Left lung (tissue), 4 donors: ENCODE measurements at regions not wholly inside any gene's neighbourhood (a gene's known extent, or its start where the extent isn't known, plus 50 kb on each side); places are given as distances from the start of the nearest gene placed in this dataset.

Experiments used
- ATAC-seq: fragments of 200-7000 bp; cut with Tn5 transposase; one replicate; pipeline ENCODE4 v1.9.1; 2020; ENCODE audit warnings: moderate library complexity
- DNase-seq, 4 donors: peaks; one replicate each; pipeline ENCODE4 v3.0.0-alpha.2; 2013 to 2020
- H3K27ac ChIP-seq, 2 donors: fragments of 200-600 bp; sonication (generic) in 1 of 2; one replicate each; pipeline versions ENCODE4 v1.5.0 to v1.8.0; 2020 to 2021
- H3K27me3 ChIP-seq, 2 donors: fragments of 200-600 bp; sonication (generic) in 1 of 2; one replicate each; pipeline versions ENCODE4 v1.5.0 to v1.8.0; 2020 to 2021
- H3K36me3 ChIP-seq, 2 donors: fragments of 200-600 bp; sonication (generic) in 1 of 2; one replicate each; pipeline versions ENCODE4 v1.5.0 to v1.8.0; 2020 to 2021
- H3K4me1 ChIP-seq, 2 donors: fragments of 200-600 bp; one replicate each; pipeline ENCODE4 v1.8.0; 2021
- H3K4me3 ChIP-seq, 2 donors: fragments of 200-600 bp; sonication (generic) in 1 of 2; one replicate each; pipeline versions ENCODE4 v1.5.0 to v1.8.0; 2020 to 2021; ENCODE audit warnings: mild to moderate bottlenecking in 1 of 2
- H3K9me3 ChIP-seq, 2 donors: fragments of 200-600 bp; sonication (generic) in 1 of 2; one replicate each; pipeline versions ENCODE4 v1.5.0 to v1.8.0; 2020 to 2021
- intact Hi-C, 2 donors: fragments of 100-400 bp; cut with DNase I; formaldehyde crosslinking; loops; one replicate each; pipeline versions ENCODE4 v1.11.2 to v1.14.2; 2022
- TF ChIP-seq, protein P1 (sequence below), 2 donors: fragments of 200-600 bp; sonication (generic) in 1 of 2; IDR thresholded peaks; one replicate each; pipeline versions ENCODE4 v1.5.0 to v1.8.0; 2021; ENCODE audit warnings: antibody characterized with exemption in 2 of 2
- donor health status: DM: no; HTN: yes; CAD: no.
- donor health status: DM: no; HTN: no; CAD: no.

DNA sequence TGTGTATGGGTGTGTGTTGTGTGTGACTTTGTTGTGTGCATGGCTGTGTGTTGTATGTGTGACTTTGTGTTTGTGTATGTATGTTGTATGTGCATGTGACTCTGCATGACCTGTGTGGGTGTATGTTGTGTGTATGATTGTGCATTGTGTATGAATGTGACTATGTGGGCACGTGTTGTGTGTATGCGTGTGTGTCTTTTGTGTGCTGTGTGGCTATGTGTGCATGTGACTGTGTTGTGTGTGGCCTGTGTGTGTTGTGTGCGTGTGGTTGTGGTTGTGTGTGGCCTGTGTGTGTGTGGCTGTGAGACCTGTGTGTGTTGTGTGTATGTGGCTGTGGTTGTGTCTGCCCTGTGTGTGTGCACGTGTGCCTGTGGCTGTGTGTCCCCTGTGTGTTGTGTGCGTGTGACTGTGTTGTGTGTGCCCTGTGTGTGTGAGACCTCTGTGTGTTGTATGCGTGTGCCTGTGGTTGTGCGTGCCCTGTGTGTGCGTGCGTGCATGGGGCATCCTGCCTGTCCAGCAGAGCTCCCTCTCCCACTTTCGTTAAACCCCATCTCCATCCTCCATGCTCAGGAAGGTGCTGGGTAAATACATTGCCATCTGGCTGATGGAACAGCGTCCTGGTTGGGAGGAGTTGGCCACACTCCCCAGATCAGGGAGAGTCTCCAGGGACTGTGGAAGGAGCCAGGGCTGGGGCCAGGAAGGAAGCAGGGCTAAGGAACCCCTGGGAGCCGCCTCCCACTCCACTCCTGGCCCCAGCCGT lies 90.1 kb upstream of the GSE1 start:
- Histone ChIP-seq H3K27ac (peak overlapping the region; percentile 13 to 75), H3K27me3 (no peaks in the 10 kb centered on the region), H3K9me3 (no peaks in the 10 kb centered on the region), H3K36me3 (no peaks in the 10 kb centered on the region), H3K4me1 (peaks cover 24 to 59% of the 10 kb centered on the region in 2 donors), H3K4me3 (no peak overlapping the region)
- intact Hi-C loops = no loop called here
- no peak for DNase-seq
- TF ChIP-seq, protein P1, sequence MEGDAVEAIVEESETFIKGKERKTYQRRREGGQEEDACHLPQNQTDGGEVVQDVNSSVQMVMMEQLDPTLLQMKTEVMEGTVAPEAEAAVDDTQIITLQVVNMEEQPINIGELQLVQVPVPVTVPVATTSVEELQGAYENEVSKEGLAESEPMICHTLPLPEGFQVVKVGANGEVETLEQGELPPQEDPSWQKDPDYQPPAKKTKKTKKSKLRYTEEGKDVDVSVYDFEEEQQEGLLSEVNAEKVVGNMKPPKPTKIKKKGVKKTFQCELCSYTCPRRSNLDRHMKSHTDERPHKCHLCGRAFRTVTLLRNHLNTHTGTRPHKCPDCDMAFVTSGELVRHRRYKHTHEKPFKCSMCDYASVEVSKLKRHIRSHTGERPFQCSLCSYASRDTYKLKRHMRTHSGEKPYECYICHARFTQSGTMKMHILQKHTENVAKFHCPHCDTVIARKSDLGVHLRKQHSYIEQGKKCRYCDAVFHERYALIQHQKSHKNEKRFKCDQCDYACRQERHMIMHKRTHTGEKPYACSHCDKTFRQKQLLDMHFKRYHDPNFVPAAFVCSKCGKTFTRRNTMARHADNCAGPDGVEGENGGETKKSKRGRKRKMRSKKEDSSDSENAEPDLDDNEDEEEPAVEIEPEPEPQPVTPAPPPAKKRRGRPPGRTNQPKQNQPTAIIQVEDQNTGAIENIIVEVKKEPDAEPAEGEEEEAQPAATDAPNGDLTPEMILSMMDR (IDR thresholded peaks at IDR 0.05) = no peak
- peak; percentile 25 for ATAC-seq

DNA sequence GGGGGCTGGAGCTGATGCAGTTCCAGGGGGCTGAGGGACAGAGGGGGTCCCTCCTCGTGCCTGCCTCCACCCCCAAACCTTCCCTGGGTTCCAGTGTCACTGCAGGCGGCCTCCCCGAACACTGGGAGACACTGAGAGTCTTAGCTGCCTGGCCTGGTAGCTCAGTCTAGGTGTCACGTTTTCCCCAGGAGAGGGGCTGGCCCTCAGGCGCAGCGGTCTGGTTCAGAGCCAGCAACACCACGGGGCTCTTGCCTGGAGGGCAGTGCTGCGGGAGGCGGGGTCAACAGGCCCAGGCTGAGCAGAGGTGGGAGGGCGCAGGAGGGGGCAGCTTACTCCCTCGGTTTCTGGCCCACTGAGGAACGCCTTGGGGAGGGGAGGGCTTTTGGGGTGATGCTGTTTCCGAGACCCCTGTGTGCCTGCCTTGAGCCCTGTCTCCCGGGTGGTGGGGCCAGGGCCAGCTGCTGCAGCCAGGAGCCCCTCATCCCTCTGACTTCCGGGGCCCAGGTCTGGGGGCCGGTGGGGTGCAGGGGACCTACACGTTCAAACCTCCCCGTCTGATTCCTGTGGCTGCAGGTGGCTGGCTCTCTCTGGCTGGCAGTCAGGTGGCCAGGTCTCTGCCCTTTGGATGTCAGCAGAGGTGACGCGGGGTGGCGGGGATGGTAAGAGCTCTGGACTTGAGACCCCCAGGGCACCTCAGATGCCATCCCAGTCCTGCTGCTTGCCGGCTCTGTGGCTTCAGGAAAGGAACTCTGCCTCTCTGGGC lies 89.3 kb upstream of the GSE1 start:
- Histone ChIP-seq H3K4me3 (no peak overlapping the region), H3K36me3 (no peaks in the 10 kb centered on the region), H3K27ac (peak overlapping the region; percentile 13 to 75), H3K9me3 (no peaks in the 10 kb centered on the region), H3K4me1 (peaks cover 24 to 53% of the 10 kb centered on the region in 2 donors), H3K27me3 (no peaks in the 10 kb centered on the region)
- ATAC-seq (peak; percentile 74), DNase-seq (peak in 3 of 4 donors; percentile 77 to 85 (median 78))
- TF ChIP-seq, protein P1 (IDR thresholded peaks at IDR 0.05) = no peak
- intact Hi-C loops = no loop called here

DNA sequence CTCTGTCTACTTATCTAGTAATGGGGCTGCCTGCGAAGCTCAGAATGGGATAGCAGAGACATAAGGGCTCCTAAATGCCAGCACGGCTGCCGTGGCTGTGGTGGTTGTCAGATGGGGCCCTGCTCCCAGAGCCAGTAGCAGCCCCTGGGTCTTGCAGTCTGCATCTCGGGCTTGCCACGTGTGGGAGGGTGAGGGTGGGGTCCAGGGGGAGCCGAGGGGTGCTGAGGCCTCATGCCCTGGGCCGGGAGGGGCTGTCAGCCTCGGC lies 88.8 kb upstream of the GSE1 start:
- TF ChIP-seq, protein P1 (IDR thresholded peaks at IDR 0.05) = no peak
- no peaks in the 10 kb centered on the region for H3K36me3 ChIP-seq
- DNase-seq = peak in 1 of 4 donors; percentile 81
- H3K4me3 ChIP-seq = peak overlapping the region in 1 of 2 donors; percentile 18
- intact Hi-C loops = no loop called here
- H3K27ac ChIP-seq = peak overlapping the region in 1 of 2 donors; percentile 75
- H3K27me3 ChIP-seq = no peaks in the 10 kb centered on the region
- no peaks in the 10 kb centered on the region for H3K9me3 ChIP-seq
- H3K4me1 ChIP-seq = peaks cover 24 to 52% of the 10 kb centered on the region in 2 donors
- peak; percentile 2 for ATAC-seq

DNA sequence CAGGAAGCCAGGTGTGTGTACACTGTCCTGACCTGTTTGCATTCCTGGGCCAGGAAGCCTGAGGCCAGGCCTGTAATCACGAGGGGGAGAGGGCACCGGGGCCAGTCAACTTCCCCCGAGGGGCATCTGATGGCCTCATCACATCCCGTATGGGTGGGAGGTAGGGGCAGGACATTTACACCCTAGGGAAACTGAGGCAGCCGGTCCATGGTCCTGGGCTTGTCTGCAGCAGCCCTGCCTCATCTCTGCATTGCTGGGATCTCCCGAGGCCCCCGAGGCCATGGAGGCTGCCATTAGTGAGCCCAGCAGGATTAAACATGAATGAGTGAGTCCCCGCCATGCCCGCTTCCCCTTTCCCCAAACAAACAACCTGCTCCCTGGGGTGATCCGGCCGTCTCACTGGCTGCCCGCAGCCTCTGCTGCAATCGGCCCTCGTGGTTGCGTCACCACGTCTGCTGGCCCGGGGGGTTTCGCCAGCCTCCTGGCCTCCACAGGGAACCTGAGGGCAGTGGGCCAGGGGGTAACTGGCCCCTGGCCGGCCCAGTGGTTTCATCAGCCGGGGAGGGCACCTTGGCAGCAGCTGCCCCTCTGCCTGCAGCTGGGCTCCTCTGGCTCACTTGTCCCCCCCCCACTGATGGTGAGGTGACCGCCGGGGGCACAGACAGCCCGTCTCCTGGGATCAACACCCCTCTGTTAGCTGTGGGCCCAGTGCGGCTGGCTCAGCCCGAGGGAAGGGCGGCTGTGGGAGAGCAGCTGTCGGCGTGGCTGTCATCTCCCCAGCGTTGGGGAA lies 88.3 kb upstream of the GSE1 start:
- DNase-seq (peak in 2 of 4 donors; percentile 85 to 96), ATAC-seq (peak; percentile 47)

More for the DNA sequence above, 88.3 kb upstream of the GSE1 start:
- Histone ChIP-seq H3K4me3 (peak overlapping the region in 1 of 2 donors; percentile 18), H3K27ac (peak overlapping the region in 1 of 2 donors; percentile 75), H3K9me3 (no peaks in the 10 kb centered on the region), H3K4me1 (peaks cover 24 to 55% of the 10 kb centered on the region in 2 donors), H3K27me3 (no peaks in the 10 kb centered on the region), H3K36me3 (no peaks in the 10 kb centered on the region)
- TF ChIP-seq, protein P1 (IDR thresholded peaks at IDR 0.05) = no peak
- intact Hi-C loops = no loop called here
